Bronchial epithelial cell (primary cell): ENCODE measurements at regions not wholly inside any gene's neighbourhood (a gene's known extent, or its start where the extent isn't known, plus 50 kb on each side); places are given as distances from the start of the nearest gene placed in this dataset.

Source experiments
- DNase-seq: peaks from one replicate; pipeline ENCODE4 v3.0.0-alpha.2; 2010; ENCODE audit warnings: low read depth
- FAIRE-seq: peaks from 2 replicates; lab custom pipeline; 2011; peaks lifted over from hg19 to GRCh38; lab: Jason Lieb, UNC
- H3K27me3 ChIP-seq: 2 replicates; pipeline ENCODE4 v1.5.1; 2011; ENCODE audit warnings: low read length; ENCODE audit not compliant: control insufficient read depth, insufficient read depth
- H3K36me3 ChIP-seq: 2 replicates; pipeline ENCODE4 v1.5.1; 2011; ENCODE audit warnings: low read length; ENCODE audit not compliant: control insufficient read depth, insufficient read depth
- H3K4me3 ChIP-seq: 2 replicates; pipeline ENCODE4 v1.5.1; 2011; ENCODE audit warnings: mild to moderate bottlenecking, low read depth, low read length, control low read depth
- TF ChIP-seq, protein P1 (sequence below): IDR thresholded peaks from 2 replicates; pipeline ENCODE4 v1.5.1; 2011; ENCODE audit warnings: mild to moderate bottlenecking, moderate library complexity, low read length, control low read depth, inconsistent platforms; ENCODE audit not compliant: insufficient read depth, severe bottlenecking

DNA sequence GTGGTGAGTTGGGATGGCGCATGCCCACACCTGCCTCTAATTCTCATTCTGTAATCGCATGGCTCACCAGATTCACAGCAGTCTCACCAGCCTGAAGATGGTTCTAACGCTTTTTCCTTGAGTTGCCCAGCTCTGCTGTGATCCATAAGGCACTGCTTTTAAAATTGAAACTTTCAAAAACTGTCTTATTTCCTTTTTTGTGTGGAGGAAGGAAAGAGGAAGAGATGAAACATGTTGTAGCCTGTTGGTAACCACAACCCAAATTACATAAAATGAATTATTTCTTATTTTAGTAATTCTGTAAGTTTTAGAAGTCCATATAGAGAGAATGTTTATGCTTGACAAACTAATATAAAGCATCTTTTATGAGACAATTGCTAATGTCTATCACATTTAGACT lies 165.4 kb downstream of the RBM43 start:
- FAIRE-seq (no peak), DNase-seq (peak; percentile 8)
- Histone ChIP-seq H3K36me3 (no peaks in the 10 kb centered on the region), H3K27me3 (peaks cover 3% of the 10 kb centered on the region), H3K4me3 (no peak overlapping the region)
- TF ChIP-seq, protein P1, sequence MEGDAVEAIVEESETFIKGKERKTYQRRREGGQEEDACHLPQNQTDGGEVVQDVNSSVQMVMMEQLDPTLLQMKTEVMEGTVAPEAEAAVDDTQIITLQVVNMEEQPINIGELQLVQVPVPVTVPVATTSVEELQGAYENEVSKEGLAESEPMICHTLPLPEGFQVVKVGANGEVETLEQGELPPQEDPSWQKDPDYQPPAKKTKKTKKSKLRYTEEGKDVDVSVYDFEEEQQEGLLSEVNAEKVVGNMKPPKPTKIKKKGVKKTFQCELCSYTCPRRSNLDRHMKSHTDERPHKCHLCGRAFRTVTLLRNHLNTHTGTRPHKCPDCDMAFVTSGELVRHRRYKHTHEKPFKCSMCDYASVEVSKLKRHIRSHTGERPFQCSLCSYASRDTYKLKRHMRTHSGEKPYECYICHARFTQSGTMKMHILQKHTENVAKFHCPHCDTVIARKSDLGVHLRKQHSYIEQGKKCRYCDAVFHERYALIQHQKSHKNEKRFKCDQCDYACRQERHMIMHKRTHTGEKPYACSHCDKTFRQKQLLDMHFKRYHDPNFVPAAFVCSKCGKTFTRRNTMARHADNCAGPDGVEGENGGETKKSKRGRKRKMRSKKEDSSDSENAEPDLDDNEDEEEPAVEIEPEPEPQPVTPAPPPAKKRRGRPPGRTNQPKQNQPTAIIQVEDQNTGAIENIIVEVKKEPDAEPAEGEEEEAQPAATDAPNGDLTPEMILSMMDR, result no peak

DNA sequence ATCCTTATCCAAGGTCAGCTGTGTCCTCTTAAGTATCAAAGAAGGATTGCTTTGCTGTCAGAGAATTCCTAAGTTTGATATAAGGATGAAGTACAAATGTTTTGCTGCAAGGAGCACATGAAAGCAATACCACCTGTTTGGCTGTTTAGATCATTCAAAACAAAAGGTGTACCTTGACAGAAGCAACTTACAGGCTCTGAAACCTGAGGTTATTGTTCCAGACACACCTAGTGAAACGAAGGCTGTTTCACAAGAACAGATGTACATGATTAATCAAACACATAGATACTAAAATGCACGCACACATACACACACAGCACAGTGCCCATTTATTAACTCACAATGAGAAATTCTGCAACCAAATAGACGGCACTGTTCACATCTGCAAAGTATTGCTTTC lies 166.2 kb downstream of the RBM43 start:
- Histone ChIP-seq H3K27me3 (peaks cover 3% of the 10 kb centered on the region), H3K36me3 (no peaks in the 10 kb centered on the region), H3K4me3 (no peak overlapping the region)
- DNase-seq, result no peak
- FAIRE-seq, result no peak
- TF ChIP-seq, protein P1, result no peak

DNA sequence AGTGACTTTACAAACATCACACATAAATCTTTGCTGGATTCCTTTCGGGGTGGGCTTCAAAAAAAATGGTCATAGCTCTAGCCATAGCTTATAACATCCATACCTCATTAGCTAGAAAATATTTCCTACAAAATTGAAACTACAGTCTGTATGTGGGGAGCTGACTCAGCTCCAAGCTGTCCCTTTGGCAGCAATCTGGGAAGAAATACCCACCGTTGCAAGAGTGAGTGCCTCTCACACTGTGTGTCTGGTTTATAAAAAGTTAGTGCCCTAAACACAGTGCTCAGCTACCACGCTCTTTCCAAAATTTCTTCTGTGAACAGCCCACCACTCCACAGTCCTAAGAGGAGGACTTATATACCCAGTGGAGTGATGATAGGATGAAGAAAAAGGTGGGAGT lies 170.1 kb downstream of the RBM43 start:
- H3K4me3 ChIP-seq, result no peak overlapping the region
- DNase-seq, result no peak
- peaks cover 3% of the 10 kb centered on the region for H3K27me3 ChIP-seq
- no peak for FAIRE-seq
- TF ChIP-seq, protein P1, result no peak
- no peaks in the 10 kb centered on the region for H3K36me3 ChIP-seq

DNA sequence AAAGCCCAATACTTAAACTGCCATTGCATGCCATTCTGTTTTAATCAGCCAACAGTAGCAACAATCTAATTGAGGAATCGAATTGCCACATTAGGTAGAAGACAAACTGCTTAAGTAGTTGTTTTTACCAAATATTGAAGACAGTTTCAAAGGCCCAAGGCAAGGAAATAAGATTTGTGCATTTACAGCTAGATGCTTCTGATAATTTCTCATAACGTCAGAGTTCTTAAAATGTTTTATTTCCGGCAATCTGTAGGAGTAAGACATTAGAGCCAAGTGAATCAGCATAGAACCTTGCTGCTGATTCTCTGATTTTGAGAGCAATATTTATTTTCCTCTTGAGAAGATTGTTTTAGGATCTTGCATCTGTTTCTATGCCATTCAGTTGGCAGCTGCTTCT lies 174.3 kb downstream of the RBM43 start:
- Histone ChIP-seq H3K36me3 (no peaks in the 10 kb centered on the region), H3K27me3 (peaks cover 3% of the 10 kb centered on the region), H3K4me3 (no peak overlapping the region)
- TF ChIP-seq, protein P1, result no peak
- FAIRE-seq (no peak), DNase-seq (no peak)

DNA sequence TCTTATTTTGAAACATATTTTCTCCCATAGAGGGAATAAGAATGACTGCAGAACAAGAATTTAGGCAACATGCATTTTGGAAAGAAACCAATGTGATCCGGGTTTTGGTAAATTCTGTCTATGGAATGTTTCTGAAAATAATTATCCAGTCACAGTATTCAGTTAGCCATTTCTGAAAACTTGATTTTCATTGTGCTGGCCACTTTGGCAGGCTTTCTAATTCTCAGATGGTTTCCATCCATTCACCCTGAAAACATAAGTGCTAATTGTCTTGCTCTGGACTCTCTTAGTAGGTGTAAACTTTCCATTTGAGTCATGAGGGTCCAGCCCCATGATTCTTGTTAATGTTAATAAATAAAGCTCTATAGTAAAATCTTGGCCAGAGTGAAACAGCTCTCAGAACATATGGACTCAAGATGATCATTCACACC lies 176.5 kb downstream of the RBM43 start:
- FAIRE-seq (no peak), DNase-seq (no peak)
- no peaks in the 10 kb centered on the region for H3K36me3 ChIP-seq
- H3K4me3 ChIP-seq, result no peak overlapping the region
- H3K27me3 ChIP-seq, result no peaks in the 10 kb centered on the region
- TF ChIP-seq, protein P1, result no peak
